Activated CD4-positive, alpha-beta T cell treated with anti-CD3 and anti-CD28 coated beads, Interleukin-2, amount 10 ng/mL, durations not matched to agents 7 days and 5 days (primary cell): ENCODE measurements at regions not wholly inside any gene's neighbourhood (a gene's known extent, or its start where the extent isn't known, plus 50 kb on each side); places are given as distances from the start of the nearest gene placed in this dataset.

Experiments used
- CTCF ChIA-PET: fragments of 350-600 bp; sonication (Branson Sonifier 250); formaldehyde crosslinking; loops from one replicate; lab custom pipeline; 2021; ENCODE audit warnings: antibody characterized with exemption; lab: Charles Lee
- POLR2A ChIA-PET: fragments of 350-600 bp; sonication (Branson Sonifier 250); formaldehyde crosslinking; loops from one replicate; lab custom pipeline; 2021; ENCODE audit warnings: antibody characterized with exemption; lab: Charles Lee
- DNase-seq: peaks from one replicate; pipeline ENCODE4 v3.0.0-alpha.2; 2020
- H3K27ac Mint-ChIP-seq: one replicate; pipeline ENCODE4 v1.8.0; 2021; ENCODE audit warnings: mild to moderate bottlenecking, moderate library complexity, mixed read lengths
- H3K27me3 Mint-ChIP-seq: one replicate; pipeline ENCODE4 v1.8.0; 2021; ENCODE audit warnings: mixed read lengths
- H3K36me3 Mint-ChIP-seq: one replicate; pipeline ENCODE4 v1.8.0; 2021; ENCODE audit warnings: low read depth, mixed read lengths
- H3K4me1 Mint-ChIP-seq: one replicate; pipeline ENCODE4 v1.8.0; 2021; ENCODE audit warnings: mixed read lengths
- H3K4me3 Mint-ChIP-seq: one replicate; pipeline ENCODE4 v1.8.0; 2021; ENCODE audit warnings: mild to moderate bottlenecking, moderate library complexity, mixed read lengths
- H3K9me3 Mint-ChIP-seq: one replicate; pipeline ENCODE4 v1.8.0; 2021; ENCODE audit warnings: mixed read lengths

- POLR2A ChIA-PET, result no interaction called here
- Mint-ChIP-seq H3K4me3 (no peak overlapping the region), H3K9me3 (no peaks in the 10 kb centered on the region), H3K4me1 (no peaks in the 10 kb centered on the region), H3K36me3 (no peaks in the 10 kb centered on the region), H3K27ac (no peak overlapping the region), H3K27me3 (no peaks in the 10 kb centered on the region)
- DNase-seq, result no peak
- CTCF ChIA-PET, result no interaction called here
Observed at GRCh38 chr2:165033402-165033801, 78.1 kb upstream of the SLC38A11 start.

- POLR2A ChIA-PET, result no interaction called here
- no peaks in the 10 kb centered on the region for H3K36me3 Mint-ChIP-seq
- H3K9me3 Mint-ChIP-seq, result no peaks in the 10 kb centered on the region
- no peak overlapping the region for H3K4me3 Mint-ChIP-seq
- H3K27ac Mint-ChIP-seq, result no peak overlapping the region
- no peak for DNase-seq
- H3K4me1 Mint-ChIP-seq, result no peaks in the 10 kb centered on the region
- H3K27me3 Mint-ChIP-seq, result no peaks in the 10 kb centered on the region
- CTCF ChIA-PET, result no interaction called here
Observed at GRCh38 chr2:165032559-165032958, 77.2 kb upstream of the SLC38A11 start.

GRCh38 chr2:165024199-165024598 is 68.9 kb upstream of the SLC38A11 start:
- DNase-seq, result no peak
- H3K27ac Mint-ChIP-seq, result no peak overlapping the region
- H3K4me3 Mint-ChIP-seq, result no peak overlapping the region
- POLR2A ChIA-PET, result no interaction called here
- H3K36me3 Mint-ChIP-seq, result no peaks in the 10 kb centered on the region
- H3K4me1 Mint-ChIP-seq, result no peaks in the 10 kb centered on the region
- peaks cover 2% of the 10 kb centered on the region for H3K27me3 Mint-ChIP-seq
- CTCF ChIA-PET, result no interaction called here
- no peaks in the 10 kb centered on the region for H3K9me3 Mint-ChIP-seq

GRCh38 chr2:165022781-165023180 is 67.5 kb upstream of the SLC38A11 start:
- Mint-ChIP-seq H3K9me3 (no peaks in the 10 kb centered on the region), H3K36me3 (no peaks in the 10 kb centered on the region), H3K4me1 (no peaks in the 10 kb centered on the region), H3K27ac (no peak overlapping the region), H3K4me3 (no peak overlapping the region), H3K27me3 (peaks cover 2% of the 10 kb centered on the region)
- CTCF ChIA-PET, result no interaction called here
- POLR2A ChIA-PET, result no interaction called here
- DNase-seq, result no peak

GRCh38 chr2:165017966-165018596 is 62.8 kb upstream of the SLC38A11 start:
- no peaks in the 10 kb centered on the region for H3K4me1 Mint-ChIP-seq
- POLR2A ChIA-PET, result no interaction called here
- no peak overlapping the region for H3K4me3 Mint-ChIP-seq
- H3K27ac Mint-ChIP-seq, result no peak overlapping the region
- no peaks in the 10 kb centered on the region for H3K9me3 Mint-ChIP-seq
- H3K36me3 Mint-ChIP-seq, result no peaks in the 10 kb centered on the region
- CTCF ChIA-PET, result no interaction called here
- no peak for DNase-seq
- H3K27me3 Mint-ChIP-seq, result peaks cover 2% of the 10 kb centered on the region

- Mint-ChIP-seq H3K27me3 (peaks cover 2% of the 10 kb centered on the region), H3K27ac (no peak overlapping the region), H3K4me3 (no peak overlapping the region), H3K4me1 (no peaks in the 10 kb centered on the region), H3K9me3 (no peaks in the 10 kb centered on the region), H3K36me3 (no peaks in the 10 kb centered on the region)
- DNase-seq, result peak; percentile 37
- CTCF ChIA-PET, result interaction anchor here (1.0 kb wide), 1 partner anchor 858 kb away, joined by 3 read pairs; no protein-coding TSS in a partner anchor
- POLR2A ChIA-PET, result no interaction called here
Observed at GRCh38 chr2:165016772-165017411, 61.6 kb upstream of the SLC38A11 start.

- CTCF ChIA-PET, result no interaction called here
- H3K4me3 Mint-ChIP-seq, result no peak overlapping the region
- no peaks in the 10 kb centered on the region for H3K9me3 Mint-ChIP-seq
- POLR2A ChIA-PET, result no interaction called here
- H3K36me3 Mint-ChIP-seq, result no peaks in the 10 kb centered on the region
- H3K27me3 Mint-ChIP-seq, result peaks cover under 1% of the 10 kb centered on the region
- DNase-seq, result peak; percentile 63
- no peak overlapping the region for H3K27ac Mint-ChIP-seq
- no peaks in the 10 kb centered on the region for H3K4me1 Mint-ChIP-seq
Observed at GRCh38 chr2:165015052-165015642, 59.8 kb upstream of the SLC38A11 start.

- no peak for DNase-seq
- H3K4me3 Mint-ChIP-seq, result no peak overlapping the region
- no peaks in the 10 kb centered on the region for H3K9me3 Mint-ChIP-seq
- ChIA-PET POLR2A (no interaction called here), CTCF (no interaction called here)
- no peaks in the 10 kb centered on the region for H3K4me1 Mint-ChIP-seq
- H3K36me3 Mint-ChIP-seq, result no peaks in the 10 kb centered on the region
- H3K27ac Mint-ChIP-seq, result no peak overlapping the region
- no peaks in the 10 kb centered on the region for H3K27me3 Mint-ChIP-seq
Observed at GRCh38 chr2:165013944-165014619, 58.8 kb upstream of the SLC38A11 start.

GRCh38 chr2:165011199-165011598 is 55.9 kb upstream of the SLC38A11 start:
- H3K27me3 Mint-ChIP-seq, result peaks cover 4% of the 10 kb centered on the region
- no peaks in the 10 kb centered on the region for H3K36me3 Mint-ChIP-seq
- H3K4me1 Mint-ChIP-seq, result no peaks in the 10 kb centered on the region
- no peak overlapping the region for H3K27ac Mint-ChIP-seq
- DNase-seq, result no peak
- ChIA-PET CTCF (no interaction called here), POLR2A (no interaction called here)
- H3K9me3 Mint-ChIP-seq, result no peaks in the 10 kb centered on the region
- no peak overlapping the region for H3K4me3 Mint-ChIP-seq

GRCh38 chr2:165010556-165010955 is 55.2 kb upstream of the SLC38A11 start:
- Mint-ChIP-seq H3K9me3 (no peaks in the 10 kb centered on the region), H3K27ac (no peak overlapping the region), H3K27me3 (peaks cover 8% of the 10 kb centered on the region), H3K4me1 (no peaks in the 10 kb centered on the region), H3K36me3 (no peaks in the 10 kb centered on the region), H3K4me3 (no peak overlapping the region)
- POLR2A ChIA-PET, result no interaction called here
- CTCF ChIA-PET, result no interaction called here
- DNase-seq, result no peak

- Mint-ChIP-seq H3K9me3 (no peaks in the 10 kb centered on the region), H3K27ac (no peak overlapping the region), H3K4me3 (no peak overlapping the region), H3K4me1 (no peaks in the 10 kb centered on the region), H3K27me3 (peaks cover 8% of the 10 kb centered on the region), H3K36me3 (no peaks in the 10 kb centered on the region)
- POLR2A ChIA-PET, result no interaction called here
- DNase-seq, result no peak
- CTCF ChIA-PET, result no interaction called here
Observed at GRCh38 chr2:165009466-165009865, 54.1 kb upstream of the SLC38A11 start.

GRCh38 chr2:165008730-165009315 is 53.5 kb upstream of the SLC38A11 start:
- no peaks in the 10 kb centered on the region for H3K9me3 Mint-ChIP-seq
- no peak overlapping the region for H3K4me3 Mint-ChIP-seq
- CTCF ChIA-PET, result no interaction called here
- peaks cover 8% of the 10 kb centered on the region for H3K27me3 Mint-ChIP-seq
- no peaks in the 10 kb centered on the region for H3K4me1 Mint-ChIP-seq
- no peaks in the 10 kb centered on the region for H3K36me3 Mint-ChIP-seq
- POLR2A ChIA-PET, result no interaction called here
- no peak overlapping the region for H3K27ac Mint-ChIP-seq
- DNase-seq, result no peak

GRCh38 chr2:165007161-165007744 is 51.9 kb upstream of the SLC38A11 start:
- no peak overlapping the region for H3K4me3 Mint-ChIP-seq
- ChIA-PET CTCF (no interaction called here), POLR2A (no interaction called here)
- H3K27me3 Mint-ChIP-seq, result peaks cover 8% of the 10 kb centered on the region
- H3K27ac Mint-ChIP-seq, result no peak overlapping the region
- no peaks in the 10 kb centered on the region for H3K9me3 Mint-ChIP-seq
- no peaks in the 10 kb centered on the region for H3K36me3 Mint-ChIP-seq
- no peak for DNase-seq
- no peaks in the 10 kb centered on the region for H3K4me1 Mint-ChIP-seq
